GM10266 (cell line): ENCODE measurements at regions not wholly inside any gene's neighbourhood (a gene's known extent, or its start where the extent isn't known, plus 50 kb on each side); places are given as distances from the start of the nearest gene placed in this dataset.
A peak's percentile ranks its signal among the peaks of the same experiment; 100 is the strongest.

Experiments used
- DNase-seq: peaks from one replicate; pipeline ENCODE4 v3.0.0; 2012; ENCODE audit errors: extremely low spot score
- TF ChIP-seq, protein P1 (sequence below): IDR thresholded peaks from 2 replicates; pipeline ENCODE4 v1.5.1; 2012; ENCODE audit warnings: mild to moderate bottlenecking, low read depth; ENCODE audit not compliant: control insufficient read depth, insufficient read depth; ENCODE audit errors: missing control alignments

DNA sequence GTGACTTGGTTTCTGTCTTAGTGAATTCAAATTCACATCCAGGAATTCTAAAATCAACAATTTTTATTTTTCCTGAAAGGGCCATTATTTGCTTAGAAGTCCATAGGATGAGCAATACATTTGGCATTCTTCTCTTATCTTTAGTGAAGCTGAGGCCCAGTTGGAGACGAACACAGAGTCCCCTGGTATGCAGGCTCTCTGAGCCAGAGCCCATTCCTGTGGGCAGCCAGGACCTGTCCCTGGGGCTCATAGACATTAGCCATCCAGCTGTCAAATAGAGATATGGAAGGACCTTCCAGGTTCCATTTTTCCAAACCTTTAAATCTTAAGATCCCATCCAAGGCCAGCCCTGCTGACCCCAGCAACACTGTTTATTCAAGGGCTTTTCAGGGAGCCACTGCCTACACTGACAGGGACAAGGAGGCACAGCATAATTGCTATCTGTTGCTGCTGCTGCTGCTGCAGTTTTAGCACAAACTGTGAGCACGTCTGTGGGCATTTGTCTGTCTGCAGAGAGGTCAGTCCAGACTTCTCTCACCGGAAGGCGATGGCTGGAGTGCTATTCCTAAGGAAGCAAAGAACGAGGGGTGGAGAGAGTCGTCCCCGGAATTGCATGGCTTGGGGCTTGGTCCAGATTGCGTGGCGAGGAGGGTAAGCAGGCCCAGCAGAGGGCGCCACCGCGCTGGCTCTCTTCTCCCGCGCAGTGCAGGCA, 639.0 kb downstream of the CCDC171 start:
- TF ChIP-seq, protein P1, sequence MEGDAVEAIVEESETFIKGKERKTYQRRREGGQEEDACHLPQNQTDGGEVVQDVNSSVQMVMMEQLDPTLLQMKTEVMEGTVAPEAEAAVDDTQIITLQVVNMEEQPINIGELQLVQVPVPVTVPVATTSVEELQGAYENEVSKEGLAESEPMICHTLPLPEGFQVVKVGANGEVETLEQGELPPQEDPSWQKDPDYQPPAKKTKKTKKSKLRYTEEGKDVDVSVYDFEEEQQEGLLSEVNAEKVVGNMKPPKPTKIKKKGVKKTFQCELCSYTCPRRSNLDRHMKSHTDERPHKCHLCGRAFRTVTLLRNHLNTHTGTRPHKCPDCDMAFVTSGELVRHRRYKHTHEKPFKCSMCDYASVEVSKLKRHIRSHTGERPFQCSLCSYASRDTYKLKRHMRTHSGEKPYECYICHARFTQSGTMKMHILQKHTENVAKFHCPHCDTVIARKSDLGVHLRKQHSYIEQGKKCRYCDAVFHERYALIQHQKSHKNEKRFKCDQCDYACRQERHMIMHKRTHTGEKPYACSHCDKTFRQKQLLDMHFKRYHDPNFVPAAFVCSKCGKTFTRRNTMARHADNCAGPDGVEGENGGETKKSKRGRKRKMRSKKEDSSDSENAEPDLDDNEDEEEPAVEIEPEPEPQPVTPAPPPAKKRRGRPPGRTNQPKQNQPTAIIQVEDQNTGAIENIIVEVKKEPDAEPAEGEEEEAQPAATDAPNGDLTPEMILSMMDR: peak; percentile 81
- DNase-seq: peak; percentile 62

DNA sequence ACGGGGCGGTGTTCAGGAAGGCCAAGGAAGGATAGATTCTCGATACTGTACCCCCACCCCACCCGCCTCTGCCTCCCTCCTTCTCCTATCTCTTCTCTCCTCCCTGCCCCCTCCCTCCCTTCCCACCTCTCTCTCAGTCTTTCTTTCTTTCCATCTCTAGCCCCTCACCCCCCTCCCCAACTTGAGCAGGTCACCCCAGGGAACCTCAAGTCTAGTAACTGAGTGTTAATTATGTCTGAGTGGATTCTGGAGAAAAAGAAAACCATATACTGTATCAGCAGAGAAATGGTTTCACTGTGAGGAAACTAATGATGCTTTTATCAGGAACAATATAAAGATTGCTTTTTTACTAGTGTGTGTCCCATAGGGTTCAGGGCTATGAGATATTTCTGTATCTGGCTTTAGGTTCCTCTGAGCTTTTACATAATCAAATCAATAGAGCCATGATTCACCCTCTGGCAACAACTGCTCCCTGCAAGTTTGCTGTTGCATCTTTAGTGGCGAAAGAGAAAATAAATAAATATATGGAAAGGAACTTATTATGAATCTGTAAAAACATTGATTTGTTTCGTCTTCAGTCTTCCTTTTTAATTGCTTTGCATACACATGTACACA, 639.7 kb downstream of the CCDC171 start:
- TF ChIP-seq, protein P1: no peak
- no peak for DNase-seq

DNA sequence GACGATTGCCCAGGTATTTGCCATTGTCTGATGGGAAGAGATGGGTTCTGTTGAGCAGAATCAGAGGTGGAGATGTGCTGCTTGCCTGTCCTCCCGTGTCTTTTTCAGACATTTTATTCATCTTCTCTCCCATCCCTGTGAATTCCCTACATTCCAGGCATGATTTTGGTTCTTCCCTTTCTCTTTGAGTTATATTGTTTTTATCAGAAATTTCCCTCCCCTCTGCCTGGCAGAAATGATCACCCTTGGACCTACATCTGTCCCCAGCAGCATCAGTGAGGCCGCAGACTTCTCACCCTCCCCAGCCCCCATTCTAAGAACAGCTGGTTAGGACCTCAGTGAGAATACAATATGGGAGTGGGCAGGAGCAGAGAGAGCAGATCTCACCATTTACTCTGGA, 640.2 kb downstream of the CCDC171 start:
- TF ChIP-seq, protein P1: no peak
- no peak for DNase-seq

DNA sequence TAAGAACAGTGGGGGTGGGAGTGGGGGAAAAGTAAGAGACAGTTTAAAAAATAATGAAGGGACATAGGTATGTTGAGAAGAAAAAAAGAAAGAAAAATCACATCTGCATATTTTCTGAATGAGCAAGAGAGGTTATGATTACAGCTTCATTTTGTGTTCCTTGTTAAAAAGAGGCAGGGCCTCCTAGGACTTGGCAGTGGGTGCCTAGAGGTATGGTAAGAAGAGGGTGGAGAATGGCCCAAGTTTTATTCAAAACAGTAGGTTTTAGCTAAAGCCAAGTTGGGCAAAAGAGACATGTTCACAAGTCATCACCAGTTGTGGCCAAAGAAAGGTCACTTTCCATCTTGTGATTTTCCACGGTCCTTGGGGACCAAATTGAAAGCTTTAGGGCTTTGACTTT, 643.4 kb downstream of the CCDC171 start:
- no peak for DNase-seq
- TF ChIP-seq, protein P1: no peak

DNA sequence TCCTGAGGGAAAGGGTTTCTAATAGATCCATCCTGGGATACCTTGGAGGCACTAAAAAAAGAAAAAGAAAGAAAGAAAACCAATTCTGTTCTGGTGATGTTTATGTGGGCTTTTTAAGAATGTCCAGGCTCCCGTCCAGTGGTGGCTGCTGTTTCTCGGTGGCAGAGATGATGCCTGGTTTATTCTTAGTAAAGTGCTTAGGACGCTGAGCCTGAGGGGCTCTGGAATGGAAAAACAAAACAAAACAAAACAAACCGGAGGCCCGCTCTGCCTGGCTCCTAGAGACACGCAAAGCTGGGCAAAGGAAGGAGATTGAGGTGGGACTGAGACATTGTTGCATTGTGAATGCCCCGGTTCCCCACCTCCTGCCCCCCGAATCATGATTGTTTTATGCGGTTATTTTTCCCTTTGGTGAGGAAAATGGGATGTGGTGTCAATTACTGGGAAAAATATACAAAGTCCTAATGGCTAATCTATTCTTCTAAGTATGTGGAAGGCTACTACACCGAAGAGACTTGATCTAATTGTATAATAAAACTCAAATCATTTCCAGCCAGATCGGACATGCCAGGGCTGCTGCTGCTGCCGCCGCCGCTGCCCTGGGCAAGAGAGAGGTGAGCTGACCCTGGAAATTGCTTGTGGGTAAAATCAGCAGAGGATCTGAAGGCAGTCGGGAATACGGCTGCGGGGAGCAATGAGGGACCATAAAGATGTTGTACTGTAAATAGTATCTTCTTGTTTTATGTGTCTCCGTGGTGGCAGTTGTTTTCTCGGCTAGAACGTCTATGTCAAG, 644.9 kb downstream of the CCDC171 start:
- DNase-seq: no peak

DNA sequence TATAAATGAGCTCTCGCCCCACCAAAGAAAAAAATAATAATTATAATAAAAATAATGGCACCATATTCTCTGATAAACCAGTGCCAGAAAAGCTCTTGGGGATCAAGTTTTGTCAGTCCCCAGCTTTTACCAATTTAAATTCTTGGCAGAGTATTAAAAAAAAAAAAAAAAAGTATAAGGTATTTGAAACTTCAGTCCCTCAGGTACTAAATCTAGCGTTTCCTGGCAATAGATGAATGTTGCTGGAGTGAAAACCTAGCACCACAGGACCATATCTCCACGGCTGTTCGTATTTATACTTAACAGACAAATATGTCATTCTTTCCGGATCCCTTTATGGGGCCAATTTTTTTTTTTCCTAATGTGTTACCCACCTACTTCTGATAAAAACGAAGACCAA, 646.2 kb downstream of the CCDC171 start:
- TF ChIP-seq, protein P1: no peak
- DNase-seq: no peak

More for the DNA sequence above, 644.9 kb downstream of the CCDC171 start:
- TF ChIP-seq, protein P1: no peak

DNA sequence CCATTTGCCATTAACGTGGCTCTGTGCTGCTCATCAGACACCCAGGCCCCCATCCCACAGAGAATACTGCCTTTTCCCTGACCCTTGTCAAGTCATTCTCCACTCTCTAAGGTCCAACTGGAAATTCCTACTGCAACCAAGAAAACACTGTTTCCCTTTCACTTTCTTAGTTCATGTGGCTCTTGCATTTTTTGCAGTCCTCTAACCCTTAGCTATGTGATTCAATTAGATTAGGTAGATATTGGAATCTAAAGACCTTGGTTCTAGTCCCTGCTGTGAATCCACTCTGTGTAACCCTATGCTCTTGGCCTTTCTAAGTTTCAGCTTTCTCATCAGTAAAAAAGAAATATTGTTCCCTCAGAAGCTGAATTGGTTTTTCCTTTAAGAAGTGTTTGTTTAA, 649.4 kb downstream of the CCDC171 start:
- no peak for DNase-seq
- TF ChIP-seq, protein P1: no peak
